ENCODE measurements at regions not wholly inside any gene's neighbourhood (a gene's known extent, or its start where the extent isn't known, plus 50 kb on each side); places are given as distances from the start of the nearest gene placed in this dataset.
"Not testable (repeated sequence)": the region's sequence is repeated elsewhere in the genome, so short reads cannot be mapped to it uniquely, and the experiment has no call there.

- Histone ChIP-seq H3K9ac (ENCODE audit: low read depth, low read length) (no peak overlapping the region), H3K36me3 (ENCODE audit: insufficient read depth, low read length) (no peaks in the 10 kb centered on the region; the same call in 1 of the 2 replicates), H3K4me1 (ENCODE audit: insufficient read depth, low read length) (peaks cover 27% of the 10 kb centered on the region), H3K9me3 (ENCODE audit: control insufficient read depth, insufficient read depth, low read length) (no peaks in the 10 kb centered on the region)
These were observed 1068.8 kb downstream of the FAM133A start for GRCh38 chrX:94742772-94743171.

- no peak overlapping the region for H3K9ac ChIP-seq (ENCODE audit: low read depth, low read length)
- no peaks in the 10 kb centered on the region; the same call in 1 of the 2 replicates for H3K36me3 ChIP-seq (ENCODE audit: insufficient read depth, low read length)
- H3K4me1 ChIP-seq (ENCODE audit: insufficient read depth, low read length): peaks cover 27% of the 10 kb centered on the region
- no peaks in the 10 kb centered on the region for H3K9me3 ChIP-seq (ENCODE audit: control insufficient read depth, insufficient read depth, low read length)
These were observed 1069.5 kb downstream of the FAM133A start for GRCh38 chrX:94743478-94743877.

- H3K36me3 ChIP-seq (ENCODE audit: insufficient read depth, low read length): no peaks in the 10 kb centered on the region; the same call in 1 of the 2 replicates
- peaks cover 27% of the 10 kb centered on the region for H3K4me1 ChIP-seq (ENCODE audit: insufficient read depth, low read length)
- no peaks in the 10 kb centered on the region for H3K9me3 ChIP-seq (ENCODE audit: control insufficient read depth, insufficient read depth, low read length)
- H3K9ac ChIP-seq (ENCODE audit: low read depth, low read length): no peak overlapping the region
These were observed 1070.8 kb downstream of the FAM133A start for GRCh38 chrX:94744786-94745185.

GRCh38 chrX:94751611-94752010 lies 1077.6 kb downstream of the FAM133A start:
- Histone ChIP-seq H3K9me3 (ENCODE audit: control insufficient read depth, insufficient read depth, low read length) (peaks cover 3% of the 10 kb centered on the region; the same call in 1 of the 2 replicates), H3K36me3 (ENCODE audit: insufficient read depth, low read length) (peaks cover 5% of the 10 kb centered on the region; the same call in 1 of the 2 replicates), H3K9ac (ENCODE audit: low read depth, low read length) (no peak overlapping the region), H3K4me1 (ENCODE audit: insufficient read depth, low read length) (peaks cover 14% of the 10 kb centered on the region)

GRCh38 chrX:94752434-94753169 lies 1078.6 kb downstream of the FAM133A start:
- Histone ChIP-seq H3K9me3 (ENCODE audit: control insufficient read depth, insufficient read depth, low read length) (peaks cover 3% of the 10 kb centered on the region; the same call in 1 of the 2 replicates), H3K36me3 (ENCODE audit: insufficient read depth, low read length) (peaks cover 5% of the 10 kb centered on the region; the same call in 1 of the 2 replicates), H3K9ac (ENCODE audit: low read depth, low read length) (no peak overlapping the region)

GRCh38 chrX:94758130-94758529 lies 1084.1 kb downstream of the FAM133A start:
- Histone ChIP-seq H3K9me3 (ENCODE audit: control insufficient read depth, insufficient read depth, low read length) (peaks cover 3% of the 10 kb centered on the region; the same call in 1 of the 2 replicates), H3K9ac (ENCODE audit: low read depth, low read length) (no peak overlapping the region), H3K36me3 (ENCODE audit: insufficient read depth, low read length) (peaks cover 2% of the 10 kb centered on the region; the same call in 1 of the 2 replicates), H3K4me1 (ENCODE audit: insufficient read depth, low read length) (0 out of 2 replicates have a peak, but pooled peaks cover 3% of the 10 kb centered on the region)

More at GRCh38 chrX:94752434-94753169, 1078.6 kb downstream of the FAM133A start:
- H3K4me1 ChIP-seq (ENCODE audit: insufficient read depth, low read length): peaks cover 18% of the 10 kb centered on the region

- H3K36me3 ChIP-seq (ENCODE audit: insufficient read depth, low read length): 0 out of 2 replicates have a peak, but pooled peaks cover 5% of the 10 kb centered on the region
- H3K9ac ChIP-seq (ENCODE audit: low read depth, low read length): no peak overlapping the region
These were observed 1101.6 kb downstream of the FAM133A start for GRCh38 chrX:94775640-94776039.

GRCh38 chrX:94813541-94813940 lies 1139.5 kb downstream of the FAM133A start:
- H3K36me3 ChIP-seq (ENCODE audit: insufficient read depth, low read length): no peaks in the 10 kb centered on the region
- H3K9me3 ChIP-seq (ENCODE audit: control insufficient read depth, insufficient read depth, low read length): no peaks in the 10 kb centered on the region; the same call in 1 of the 2 replicates
- H3K4me1 ChIP-seq (ENCODE audit: insufficient read depth, low read length): peaks cover 12% of the 10 kb centered on the region
- no peak overlapping the region for H3K9ac ChIP-seq (ENCODE audit: low read depth, low read length)

More at GRCh38 chrX:94775640-94776039, 1101.6 kb downstream of the FAM133A start:
- Histone ChIP-seq H3K9me3 (ENCODE audit: control insufficient read depth, insufficient read depth, low read length) (peaks cover 2% of the 10 kb centered on the region; the same call in 1 of the 2 replicates), H3K4me1 (ENCODE audit: insufficient read depth, low read length) (no peaks in the 10 kb centered on the region)

- no peaks in the 10 kb centered on the region; the same call in 1 of the 2 replicates for H3K9me3 ChIP-seq (ENCODE audit: control insufficient read depth, insufficient read depth, low read length)
- peaks cover 12% of the 10 kb centered on the region for H3K4me1 ChIP-seq (ENCODE audit: insufficient read depth, low read length)
- no peak overlapping the region for H3K9ac ChIP-seq (ENCODE audit: low read depth, low read length)
- H3K36me3 ChIP-seq (ENCODE audit: insufficient read depth, low read length): no peaks in the 10 kb centered on the region
These were observed 1140.2 kb downstream of the FAM133A start for GRCh38 chrX:94814216-94814615.

GRCh38 chrX:94830717-94831116 lies 1156.7 kb downstream of the FAM133A start:
- no peaks in the 10 kb centered on the region for H3K36me3 ChIP-seq (ENCODE audit: insufficient read depth, low read length)
- no peak overlapping the region for H3K9ac ChIP-seq (ENCODE audit: low read depth, low read length)
- 0 out of 2 replicates have a peak, but pooled peaks cover 4% of the 10 kb centered on the region for H3K4me1 ChIP-seq (ENCODE audit: insufficient read depth, low read length)
- H3K9me3 ChIP-seq (ENCODE audit: control insufficient read depth, insufficient read depth, low read length): no peaks in the 10 kb centered on the region

- Histone ChIP-seq H3K9ac (ENCODE audit: low read depth, low read length) (no peak overlapping the region), H3K4me1 (ENCODE audit: insufficient read depth, low read length) (0 out of 2 replicates have a peak, but pooled peaks cover 4% of the 10 kb centered on the region), H3K36me3 (ENCODE audit: insufficient read depth, low read length) (no peaks in the 10 kb centered on the region), H3K9me3 (ENCODE audit: control insufficient read depth, insufficient read depth, low read length) (no peaks in the 10 kb centered on the region)
These were observed 1157.4 kb downstream of the FAM133A start for GRCh38 chrX:94831364-94831763.

- H3K9me3 ChIP-seq (ENCODE audit: control insufficient read depth, insufficient read depth, low read length): no peaks in the 10 kb centered on the region; the same call in 1 of the 2 replicates
- no peak overlapping the region for H3K9ac ChIP-seq (ENCODE audit: low read depth, low read length)
- no peaks in the 10 kb centered on the region for H3K36me3 ChIP-seq (ENCODE audit: insufficient read depth, low read length)
- H3K4me1 ChIP-seq (ENCODE audit: insufficient read depth, low read length): 0 out of 2 replicates have a peak, but pooled peaks cover 4% of the 10 kb centered on the region
These were observed 1160.2 kb downstream of the FAM133A start for GRCh38 chrX:94834226-94834625.

GRCh38 chrX:94850811-94851210 lies 1176.8 kb downstream of the FAM133A start:
- Histone ChIP-seq H3K36me3 (ENCODE audit: insufficient read depth, low read length) (no peaks in the 10 kb centered on the region), H3K9me3 (ENCODE audit: control insufficient read depth, insufficient read depth, low read length) (no peaks in the 10 kb centered on the region), H3K9ac (ENCODE audit: low read depth, low read length) (no peak overlapping the region), H3K4me1 (ENCODE audit: insufficient read depth, low read length) (no peaks in the 10 kb centered on the region)

GRCh38 chrX:94854251-94854650 lies 1180.2 kb downstream of the FAM133A start:
- Histone ChIP-seq H3K36me3 (ENCODE audit: insufficient read depth, low read length) (no peaks in the 10 kb centered on the region), H3K9ac (ENCODE audit: low read depth, low read length) (no peak overlapping the region), H3K4me1 (ENCODE audit: insufficient read depth, low read length) (no peaks in the 10 kb centered on the region), H3K9me3 (ENCODE audit: control insufficient read depth, insufficient read depth, low read length) (no peaks in the 10 kb centered on the region)

GRCh38 chrX:94862470-94862869 lies 1188.5 kb downstream of the FAM133A start:
- H3K4me1 ChIP-seq (ENCODE audit: insufficient read depth, low read length); H3K9ac ChIP-seq (ENCODE audit: low read depth, low read length): not testable (repeated sequence)

More at GRCh38 chrX:94862470-94862869, 1188.5 kb downstream of the FAM133A start:
- not testable (repeated sequence) for H3K36me3 ChIP-seq (ENCODE audit: insufficient read depth, low read length); H3K9me3 ChIP-seq (ENCODE audit: control insufficient read depth, insufficient read depth, low read length)

All from ES-I3 (cell line).